Astrocyte (in vitro differentiated cells and primary cell): ENCODE measurements at regions not wholly inside any gene's neighbourhood (a gene's known extent, or its start where the extent isn't known, plus 50 kb on each side); places are given as distances from the start of the nearest gene placed in this dataset.

Experiments used
- CTCF ChIP-seq: IDR thresholded peaks from 2 replicates; pipeline ENCODE4 v1.5.1; 2011; ENCODE audit warnings: low read depth, mild to moderate bottlenecking, inconsistent platforms, low read length, moderate library complexity; ENCODE audit not compliant: insufficient read depth
- EZH2 ChIP-seq: IDR thresholded peaks from 2 replicates; pipeline ENCODE4 v1.6.1; 2012; ENCODE audit warnings: mild to moderate bottlenecking, low read length, inconsistent platforms; ENCODE audit not compliant: insufficient read depth

DNA sequence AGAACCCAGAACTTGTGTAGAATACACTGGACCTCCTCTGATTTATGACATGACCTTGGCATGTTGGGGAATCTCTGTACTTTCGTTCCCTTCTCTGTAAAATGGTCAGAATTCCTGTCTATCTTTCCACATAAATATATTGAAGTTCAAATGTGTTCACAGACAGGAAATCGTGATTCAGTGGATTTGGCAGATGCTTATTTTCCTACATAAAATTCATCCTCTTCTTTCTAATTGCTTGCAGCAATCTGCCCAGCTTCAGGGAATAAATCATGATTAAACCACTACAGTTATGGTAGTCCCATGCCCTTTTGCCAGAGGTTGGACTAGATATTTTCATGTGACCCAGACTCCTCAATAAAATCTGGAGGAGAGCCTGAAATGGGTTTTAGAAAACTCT, 52.1 kb upstream of the ARL15 start:
- no peak for TF ChIP-seq CTCF
- no peak for TF ChIP-seq EZH2
